Endothelial cell of umbilical vein (primary cell): ENCODE measurements at regions not wholly inside any gene's neighbourhood (a gene's known extent, or its start where the extent isn't known, plus 50 kb on each side); places are given as distances from the start of the nearest gene placed in this dataset.

Experiments used
- BruUV-seq: library from RNA; stranded (reverse); fragments of 400-500 nt; replicated peaks from 2 replicates; lab custom pipeline; 2021; lab: Mats Ljungman, UMichigan
- CTCF ChIA-PET: fragments of 300-600, 350-600 bp; sonication (Branson Sonifier 250); formaldehyde crosslinking; loops from one replicate; lab custom pipeline; 2021; ENCODE audit warnings: antibody characterized with exemption, inconsistent platforms; lab: Charles Lee
- POLR2A ChIA-PET: fragments of 300-600, 350-600 bp; sonication (Branson Sonifier 250); formaldehyde crosslinking; loops from one replicate; lab custom pipeline; 2021; ENCODE audit warnings: antibody characterized with exemption, inconsistent platforms; lab: Charles Lee
- DNase-seq: peaks from one replicate; pipeline ENCODE4 v3.0.0-alpha.2; 2011; ENCODE audit warnings: low read depth, low spot score
- FAIRE-seq: peaks from 2 replicates; lab custom pipeline; 2011; peaks lifted over from hg19 to GRCh38; lab: Jason Lieb, UNC
- H2AFZ ChIP-seq: 2 replicates; pipeline ENCODE4 v1.6.0; 2012; ENCODE audit warnings: low read depth, low read length, control low read depth, inconsistent platforms
- H3K27ac ChIP-seq: 2 replicates; pipeline ENCODE4 v1.5.1; 2011; ENCODE audit warnings: low read depth, mild to moderate bottlenecking, control low read depth, low read length, moderate library complexity; ENCODE audit not compliant: insufficient read depth
- H3K27me3 ChIP-seq, 2 experiments: 2 replicates each; pipeline versions ENCODE4 v1.6.0 to v1.6.1; 2011; ENCODE audit warnings: low read length in 2 of 2, mixed read lengths in 1 of 2; ENCODE audit not compliant: control insufficient read depth in 2 of 2, insufficient read depth in 2 of 2
- H3K36me3 ChIP-seq, 2 experiments: 2 replicates in 1 of 2; 3 replicates in 1 of 2; pipeline ENCODE4 v1.5.1; 2011; ENCODE audit warnings: low read length in 2 of 2, mild to moderate bottlenecking in 1 of 2, moderate library complexity in 1 of 2; ENCODE audit not compliant: control insufficient read depth in 2 of 2, insufficient read depth in 2 of 2; ENCODE audit errors: extremely low read depth in 1 of 2
- H3K4me1 ChIP-seq: 3 replicates; pipeline ENCODE4 v1.5.1; 2011; ENCODE audit warnings: mild to moderate bottlenecking, low read length; ENCODE audit not compliant: control insufficient read depth, insufficient read depth; ENCODE audit errors: extremely low read depth
- H3K4me2 ChIP-seq: 2 replicates; pipeline ENCODE4 v1.6.1; 2011; ENCODE audit warnings: low read length, control low read depth, mixed read lengths; ENCODE audit not compliant: insufficient read depth
- H3K4me3 ChIP-seq, 3 experiments: fragments of 200-600 bp in 1 of 3; sonication (generic), shearing (Covaris generic) in 1 of 3; replicated peaks in 1 of 3; 2 replicates each; pipeline ENCODE4 v1.5.1; 2011 to 2016; ENCODE audit warnings: control low read depth in 3 of 3, low read length in 3 of 3, mild to moderate bottlenecking in 2 of 3, inconsistent platforms in 1 of 3, low read depth in 1 of 3, moderate library complexity in 1 of 3; ENCODE audit not compliant: insufficient read depth in 1 of 3
- H3K79me2 ChIP-seq: 2 replicates; pipeline ENCODE4 v1.6.0; 2012; ENCODE audit warnings: low read length, inconsistent platforms; ENCODE audit not compliant: control insufficient read depth, insufficient read depth
- H3K9ac ChIP-seq: replicated peaks from 2 replicates; pipeline ENCODE3; 2011; ENCODE audit warnings: low read length, control low read depth; ENCODE audit not compliant: insufficient read depth; ENCODE audit errors: extremely low read depth
- H3K9me1 ChIP-seq: replicated peaks from 3 replicates; pipeline ENCODE4 v1.6.0; 2011; ENCODE audit warnings: mild to moderate bottlenecking, low read length; ENCODE audit not compliant: control insufficient read depth, insufficient read depth; ENCODE audit errors: extremely low read depth
- H3K9me3 ChIP-seq: replicated peaks from 2 replicates; pipeline ENCODE4 v1.5.1; 2012; ENCODE audit warnings: low read length, inconsistent platforms; ENCODE audit not compliant: control insufficient read depth, insufficient read depth
- H4K20me1 ChIP-seq: replicated peaks from 2 replicates; pipeline ENCODE3; 2011; ENCODE audit warnings: mild to moderate bottlenecking, low read length; ENCODE audit not compliant: control insufficient read depth, insufficient read depth; ENCODE audit errors: extremely low read depth
- CTCF ChIP-seq, 2 donors: IDR thresholded peaks; 1 replicate in 1 of 2; 2 replicates in 1 of 2; pipeline ENCODE4 v1.5.1; 2011; ENCODE audit warnings: low read length in 2 of 2, mild to moderate bottlenecking in 2 of 2, moderate library complexity in 2 of 2, control low read depth in 1 of 2, inconsistent platforms in 1 of 2, low read depth in 1 of 2; ENCODE audit not compliant: insufficient read depth in 1 of 2; ENCODE audit errors: extremely low read depth in 1 of 2
- EZH2 ChIP-seq: IDR thresholded peaks from 2 replicates; pipeline ENCODE4 v1.6.1; 2012; ENCODE audit warnings: borderline replicate concordance, low read depth, mild to moderate bottlenecking, moderate library complexity, low read length, inconsistent platforms; ENCODE audit not compliant: severe bottlenecking
- FOS ChIP-seq: IDR thresholded peaks from 2 replicates; pipeline ENCODE4 v1.6.1; 2011; ENCODE audit warnings: mild to moderate bottlenecking, low read length, moderate library complexity, borderline replicate concordance; ENCODE audit not compliant: insufficient read depth
- GATA2 ChIP-seq: IDR thresholded peaks from 2 replicates; pipeline ENCODE4 v1.7.0; 2011; ENCODE audit warnings: low read depth, mild to moderate bottlenecking, moderate library complexity, mixed read lengths, low read length; ENCODE audit not compliant: insufficient read length, insufficient read depth
- JUN ChIP-seq: IDR thresholded peaks from 2 replicates; pipeline ENCODE4 v1.6.1; 2011; ENCODE audit warnings: borderline replicate concordance, low read depth; ENCODE audit not compliant: insufficient read length, insufficient read depth
- MYC ChIP-seq: IDR thresholded peaks from one replicate; pipeline ENCODE4 v1.6.1; 2011; ENCODE audit warnings: mild to moderate bottlenecking, low read depth, low read length
- POLR2A ChIP-seq: IDR thresholded peaks from 2 replicates; pipeline ENCODE4 v1.6.1; 2012; ENCODE audit warnings: low read depth, mild to moderate bottlenecking, control low read depth, low read length
- POLR2AphosphoS5 ChIP-seq: IDR thresholded peaks from 2 replicates; pipeline ENCODE4 v1.6.1; 2012; ENCODE audit warnings: low read depth, mild to moderate bottlenecking, control low read depth, low read length, moderate library complexity; ENCODE audit not compliant: insufficient read depth
- dilution Hi-C: fragments of 300-500 bp; cut with MboI; formaldehyde crosslinking; loops from one replicate; pipeline ENCODE4 v1.15.0; 2019; ENCODE audit warnings: low sequenced_read_pairs; ENCODE audit not compliant: extremely low pct_ligation_motif_present
- intact Hi-C: fragments of 100-400 bp; cut with micrococcal nuclease; formaldehyde crosslinking; loops from one replicate; pipeline ENCODE4 v1.10.0; 2022
- TF ChIP-seq, protein P1 (sequence below): IDR thresholded peaks from 2 replicates; pipeline ENCODE4 v1.6.1; 2011; ENCODE audit not compliant: insufficient read depth, insufficient read length

GRCh38 chr1:60842304-60842703, 240.1 kb upstream of the NFIA start:
- Histone ChIP-seq H3K36me3 (no peaks in the 10 kb centered on the region), H3K4me3 (no peak overlapping the region), H3K27me3 (peaks cover 0 to 4% of the 10 kb centered on the region in 2 experiments), H3K27ac (no peak overlapping the region), H3K4me2 (no peak overlapping the region), H3K9me1 (no peaks in the 10 kb centered on the region), H4K20me1 (no peaks in the 10 kb centered on the region), H3K9ac (no peak overlapping the region), H3K4me1 (no peaks in the 10 kb centered on the region), H2AFZ (no peak overlapping the region), H3K79me2 (no peaks in the 10 kb centered on the region), H3K9me3 (no peaks in the 10 kb centered on the region)
- dilution Hi-C loops (no loop called here), intact Hi-C loops (no loop called here)
- no peak for DNase-seq
- TF ChIP-seq CTCF (IDR thresholded peaks at IDR 0.05; ENCODE audit: extremely low read depth in 1 of 2, insufficient read depth in 1 of 2, low read depth in 1 of 2, low read length in 2 of 2) = no peak
- TF ChIP-seq POLR2A = no peak
- no peak for TF ChIP-seq EZH2
- no peak for TF ChIP-seq MYC
- TF ChIP-seq, protein P1, sequence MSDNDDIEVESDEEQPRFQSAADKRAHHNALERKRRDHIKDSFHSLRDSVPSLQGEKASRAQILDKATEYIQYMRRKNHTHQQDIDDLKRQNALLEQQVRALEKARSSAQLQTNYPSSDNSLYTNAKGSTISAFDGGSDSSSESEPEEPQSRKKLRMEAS = no peak
- TF ChIP-seq JUN = no peak
- no peak for TF ChIP-seq FOS
- TF ChIP-seq GATA2 = no peak
- TF ChIP-seq POLR2AphosphoS5 = no peak
- FAIRE-seq = no peak
- no TSS peak for BruUV-seq
- CTCF ChIA-PET = interaction anchor here (1.5 to 2.4 kb wide), 2 partner anchors 561 to 1011 kb away, joined by 3 to 8 read pairs; no protein-coding TSS in a partner anchor
- POLR2A ChIA-PET = no interaction called here
